Type B pancreatic cell (in vitro differentiated cells): ENCODE measurements at regions not wholly inside any gene's neighbourhood (a gene's known extent, or its start where the extent isn't known, plus 50 kb on each side); places are given as distances from the start of the nearest gene placed in this dataset.

Experiments used
- DNase-seq: peaks from one replicate; pipeline ENCODE4 v3.0.0; 2021; ENCODE audit warnings: mixed read lengths; ENCODE audit not compliant: unreplicated experiment; ENCODE audit errors: extremely low spot score
- H3K27ac Mint-ChIP-seq: 2 replicates; pipeline ENCODE4 v1.8.0; 2021; ENCODE audit warnings: mild to moderate bottlenecking, mixed read lengths
- H3K27me3 Mint-ChIP-seq: 2 replicates; pipeline ENCODE4 v1.8.0; 2021; ENCODE audit warnings: mixed read lengths
- H3K36me3 Mint-ChIP-seq: 2 replicates; pipeline ENCODE4 v1.8.0; 2021; ENCODE audit warnings: mixed read lengths
- H3K4me1 Mint-ChIP-seq: one replicate; pipeline ENCODE4 v1.8.0; 2021; ENCODE audit warnings: mixed read lengths; ENCODE audit not compliant: unreplicated experiment
- H3K4me3 Mint-ChIP-seq: 2 replicates; pipeline ENCODE4 v1.8.0; 2021; ENCODE audit warnings: mild to moderate bottlenecking, mixed read lengths
- H3K9me3 Mint-ChIP-seq: 2 replicates; pipeline ENCODE4 v1.8.0; 2021; ENCODE audit warnings: mixed read lengths
- CTCF ChIP-seq: fragments of 200-600 bp; sonication (generic); conservative IDR thresholded peaks from 2 replicates; pipeline ENCODE4 v1.5.0; 2021; ENCODE audit warnings: antibody characterized with exemption, mild to moderate bottlenecking

DNA sequence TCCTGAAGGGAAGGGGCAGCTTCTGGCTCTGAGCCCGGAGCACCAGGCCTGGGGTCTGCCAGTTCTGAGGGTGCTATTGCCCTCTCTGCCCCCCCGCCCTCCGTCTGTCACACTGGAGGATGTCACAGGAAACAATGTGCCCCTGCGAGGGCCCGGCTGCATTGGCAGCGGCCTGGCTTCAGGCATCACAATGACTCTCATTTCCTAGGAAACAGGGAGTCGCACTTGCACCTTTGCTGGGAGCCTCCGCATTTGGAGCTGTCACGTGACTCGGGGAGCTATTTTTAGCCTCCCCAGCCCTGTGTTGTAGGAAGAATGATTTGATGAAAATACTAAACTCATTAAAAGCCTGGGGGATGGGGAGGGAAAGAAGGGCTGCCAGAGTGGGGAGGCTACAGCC, 518.9 kb downstream of the SHQ1 start:
- Mint-ChIP-seq H3K27me3 (peaks cover 19% of the 10 kb centered on the region), H3K36me3 (peaks cover 10% of the 10 kb centered on the region), H3K4me3 (no peak overlapping the region), H3K9me3 (no peaks in the 10 kb centered on the region), H3K27ac (no peak overlapping the region), H3K4me1 (peaks cover 7% of the 10 kb centered on the region)
- TF ChIP-seq CTCF = no peak
- no peak for DNase-seq

DNA sequence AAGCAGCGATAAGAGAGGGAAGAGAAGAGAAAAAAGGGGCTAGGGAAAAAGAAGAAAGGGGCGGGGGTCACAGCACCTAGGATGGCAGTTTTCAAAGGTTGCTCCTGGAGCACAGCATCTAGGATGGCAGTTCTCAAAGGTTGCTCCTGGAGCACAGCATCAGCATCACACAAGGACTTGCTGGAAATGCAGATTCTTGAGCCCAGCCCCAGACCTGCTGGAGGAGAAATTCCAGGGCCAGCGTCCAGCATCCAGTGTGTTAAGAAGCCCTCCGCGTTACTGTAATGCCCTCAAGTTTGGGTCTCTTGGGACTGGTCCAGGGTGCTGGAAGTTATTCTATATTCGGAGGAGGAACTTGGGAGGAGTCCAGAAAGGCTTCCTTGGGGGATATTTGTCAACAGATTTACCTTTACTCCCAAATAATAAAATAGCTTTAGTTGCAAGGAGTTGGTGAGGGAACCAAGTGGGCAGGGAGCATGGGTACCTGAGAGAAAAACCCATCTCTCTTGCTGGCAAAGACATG, 519.4 kb downstream of the SHQ1 start:
- TF ChIP-seq CTCF = no peak
- H3K27ac Mint-ChIP-seq = no peak overlapping the region
- peaks cover 10% of the 10 kb centered on the region for H3K36me3 Mint-ChIP-seq
- peaks cover 7% of the 10 kb centered on the region for H3K4me1 Mint-ChIP-seq
- no peak overlapping the region for H3K4me3 Mint-ChIP-seq
- DNase-seq = no peak
- H3K27me3 Mint-ChIP-seq = peaks cover 19% of the 10 kb centered on the region
- H3K9me3 Mint-ChIP-seq = no peaks in the 10 kb centered on the region

DNA sequence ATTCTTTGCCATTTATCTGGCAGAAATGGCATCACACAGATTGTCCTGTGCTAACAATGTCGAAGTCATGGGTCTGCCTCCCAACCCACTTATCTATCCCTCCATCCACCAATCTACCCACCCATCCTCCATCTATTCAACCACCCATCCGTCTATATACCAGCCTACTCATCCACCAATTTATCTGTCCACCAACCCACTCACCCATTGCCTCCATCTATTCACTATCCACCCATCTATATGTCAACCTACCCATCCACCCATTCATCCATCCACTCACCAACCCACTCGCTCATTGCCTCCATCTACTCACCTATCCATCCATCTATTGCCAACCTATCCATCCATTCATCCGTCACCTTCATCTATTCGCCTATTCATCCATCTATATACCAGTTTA, 521.2 kb downstream of the SHQ1 start:
- TF ChIP-seq CTCF = no peak
- Mint-ChIP-seq H3K4me1 (peaks cover 7% of the 10 kb centered on the region), H3K9me3 (no peaks in the 10 kb centered on the region), H3K36me3 (peaks cover 10% of the 10 kb centered on the region), H3K27ac (no peak overlapping the region), H3K27me3 (peaks cover 13% of the 10 kb centered on the region), H3K4me3 (no peak overlapping the region)
- DNase-seq = no peak

- DNase-seq = no peak
- Mint-ChIP-seq H3K27ac (no peak overlapping the region), H3K36me3 (peaks cover 10% of the 10 kb centered on the region), H3K4me1 (peaks cover under 1% of the 10 kb centered on the region), H3K9me3 (no peaks in the 10 kb centered on the region), H3K27me3 (peaks cover 10% of the 10 kb centered on the region), H3K4me3 (no peak overlapping the region)
- no peak for TF ChIP-seq CTCF
Measured at GRCh38 chr3:72324253-72324811, 523.9 kb downstream of the SHQ1 start.

- Mint-ChIP-seq H3K9me3 (no peaks in the 10 kb centered on the region), H3K36me3 (peaks cover 10% of the 10 kb centered on the region), H3K4me1 (no peaks in the 10 kb centered on the region), H3K27me3 (peaks cover 10% of the 10 kb centered on the region), H3K4me3 (no peak overlapping the region), H3K27ac (no peak overlapping the region)
- no peak for TF ChIP-seq CTCF
- no peak for DNase-seq
Measured at GRCh38 chr3:72323773-72324172, 524.5 kb downstream of the SHQ1 start.
